OCI-LY1 (cell line): ENCODE measurements at regions not wholly inside any gene's neighbourhood (a gene's known extent, or its start where the extent isn't known, plus 50 kb on each side); places are given as distances from the start of the nearest gene placed in this dataset.

Experiments
- CTCF ChIP-seq: fragments of 200-600 bp; sonication (generic), shearing (Covaris generic); IDR thresholded peaks from 2 replicates; pipeline ENCODE4 v1.5.1; 2017; ENCODE audit warnings: mild to moderate bottlenecking, antibody characterized with exemption, low read length, moderate library complexity, mixed read lengths
- EZH2 ChIP-seq: fragments of 200-600 bp; sonication (generic), shearing (Covaris generic); IDR thresholded peaks from 2 replicates; pipeline ENCODE4 v1.8.0; 2017; ENCODE audit warnings: borderline replicate concordance, mixed run types, mild to moderate bottlenecking, antibody characterized with exemption, low read length, moderate library complexity, mixed read lengths

GRCh38 chr2:217125014-217125413 lies 265.1 kb upstream of the TNP1 start:
- no peak for TF ChIP-seq CTCF
- TF ChIP-seq EZH2 = no peak
